ENCODE measurements at regions not wholly inside any gene's neighbourhood (a gene's known extent, or its start where the extent isn't known, plus 50 kb on each side); places are given as distances from the start of the nearest gene placed in this dataset.

GRCh38 chr14:28577711-28578131, 188.9 kb upstream of the FOXG1 start:
- TF ChIP-seq POLR2A (IDR thresholded peaks at IDR 0.05; ENCODE audit: low read length) (no peak), GATA1 (IDR thresholded peaks at IDR 0.05; ENCODE audit: low read depth, low read length) (no peak)
